ENCODE measurements at regions not wholly inside any gene's neighbourhood (a gene's known extent, or its start where the extent isn't known, plus 50 kb on each side); places are given as distances from the start of the nearest gene placed in this dataset.
"Not testable (repeated sequence)": the region's sequence is repeated elsewhere in the genome, so short reads cannot be mapped to it uniquely, and the experiment has no call there.

- TF ChIP-seq, protein P1, sequence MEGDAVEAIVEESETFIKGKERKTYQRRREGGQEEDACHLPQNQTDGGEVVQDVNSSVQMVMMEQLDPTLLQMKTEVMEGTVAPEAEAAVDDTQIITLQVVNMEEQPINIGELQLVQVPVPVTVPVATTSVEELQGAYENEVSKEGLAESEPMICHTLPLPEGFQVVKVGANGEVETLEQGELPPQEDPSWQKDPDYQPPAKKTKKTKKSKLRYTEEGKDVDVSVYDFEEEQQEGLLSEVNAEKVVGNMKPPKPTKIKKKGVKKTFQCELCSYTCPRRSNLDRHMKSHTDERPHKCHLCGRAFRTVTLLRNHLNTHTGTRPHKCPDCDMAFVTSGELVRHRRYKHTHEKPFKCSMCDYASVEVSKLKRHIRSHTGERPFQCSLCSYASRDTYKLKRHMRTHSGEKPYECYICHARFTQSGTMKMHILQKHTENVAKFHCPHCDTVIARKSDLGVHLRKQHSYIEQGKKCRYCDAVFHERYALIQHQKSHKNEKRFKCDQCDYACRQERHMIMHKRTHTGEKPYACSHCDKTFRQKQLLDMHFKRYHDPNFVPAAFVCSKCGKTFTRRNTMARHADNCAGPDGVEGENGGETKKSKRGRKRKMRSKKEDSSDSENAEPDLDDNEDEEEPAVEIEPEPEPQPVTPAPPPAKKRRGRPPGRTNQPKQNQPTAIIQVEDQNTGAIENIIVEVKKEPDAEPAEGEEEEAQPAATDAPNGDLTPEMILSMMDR (IDR thresholded peaks at IDR 0.05): not testable (repeated sequence)
- not testable (repeated sequence) for TF ChIP-seq EP300, POLR2A, POLR2AphosphoS5 (IDR thresholded peaks at IDR 0.05)
These were observed 73.3 kb upstream of the THOC3 start for GRCh38 chr5:176041248-176041994.

Data from suprapubic skin (tissue), 4 donors.